ENCODE measurements at regions not wholly inside any gene's neighbourhood (a gene's known extent, or its start where the extent isn't known, plus 50 kb on each side); places are given as distances from the start of the nearest gene placed in this dataset.

DNA sequence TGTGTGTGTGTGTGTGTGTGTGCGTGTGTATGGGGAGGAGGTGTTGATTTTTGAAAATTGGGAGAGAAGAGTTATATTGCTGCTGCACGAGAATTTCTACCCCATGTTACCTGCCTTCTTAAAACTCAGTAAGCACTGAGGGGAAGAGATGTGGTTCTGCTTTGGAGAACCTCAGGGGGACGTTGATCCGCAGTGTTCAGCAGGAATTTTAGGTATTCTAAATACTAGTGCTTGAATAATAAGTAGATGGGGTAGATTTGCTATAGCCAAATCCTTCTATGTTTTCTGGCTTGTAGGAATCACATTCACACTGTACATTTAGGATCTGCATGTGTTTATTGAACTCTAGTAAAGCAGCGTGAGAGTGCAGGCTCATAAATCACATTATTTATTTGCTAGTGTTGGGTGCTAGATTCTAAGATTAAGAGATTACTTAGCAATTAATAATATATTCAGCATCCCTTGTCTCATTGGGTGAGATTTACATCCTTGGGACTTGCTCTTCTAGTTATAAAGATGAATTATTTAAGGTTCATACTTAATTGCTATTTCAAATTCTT lies 268.1 kb downstream of the MFSD1 start:
- no peaks in the 10 kb centered on the region for H3K36me3 ChIP-seq
- no peak for ATAC-seq (ENCODE audit: low FRiP score in 2 of 2)
- no peaks in the 10 kb centered on the region for H3K9me3 ChIP-seq
- no peaks in the 10 kb centered on the region for H3K4me1 ChIP-seq
- DNase-seq, result no peak
- no peak overlapping the region for H3K4me3 ChIP-seq
- TF ChIP-seq POLR2AphosphoS5 (IDR thresholded peaks at IDR 0.05) (no peak), POLR2A (IDR thresholded peaks at IDR 0.05) (no peak), EP300 (IDR thresholded peaks at IDR 0.05) (no peak), CTCF (IDR thresholded peaks at IDR 0.05) (no peak)
- WGBS, 2 donors, result 46 to 53% methylated on average over 5 of the region's 5 CpGs
- H3K27ac ChIP-seq, result no peak overlapping the region
- H3K27me3 ChIP-seq, result no peaks in the 10 kb centered on the region

GRCh38 chr3:159074756-159075701 lies 273.2 kb downstream of the MFSD1 start:
- WGBS, 2 donors, result 69 to 71% methylated on average over 3 of the region's 3 CpGs
- no peaks in the 10 kb centered on the region for H3K36me3 ChIP-seq
- no peak overlapping the region for H3K27ac ChIP-seq
- H3K9me3 ChIP-seq, result no peaks in the 10 kb centered on the region
- TF ChIP-seq POLR2A (IDR thresholded peaks at IDR 0.05) (no peak), POLR2AphosphoS5 (IDR thresholded peaks at IDR 0.05) (no peak), CTCF (IDR thresholded peaks at IDR 0.05) (no peak), EP300 (IDR thresholded peaks at IDR 0.05) (no peak)
- H3K27me3 ChIP-seq, result no peaks in the 10 kb centered on the region
- no peak for DNase-seq
- no peaks in the 10 kb centered on the region for H3K4me1 ChIP-seq
- no peak for ATAC-seq (ENCODE audit: low FRiP score in 2 of 2)
- no peak overlapping the region for H3K4me3 ChIP-seq

DNA sequence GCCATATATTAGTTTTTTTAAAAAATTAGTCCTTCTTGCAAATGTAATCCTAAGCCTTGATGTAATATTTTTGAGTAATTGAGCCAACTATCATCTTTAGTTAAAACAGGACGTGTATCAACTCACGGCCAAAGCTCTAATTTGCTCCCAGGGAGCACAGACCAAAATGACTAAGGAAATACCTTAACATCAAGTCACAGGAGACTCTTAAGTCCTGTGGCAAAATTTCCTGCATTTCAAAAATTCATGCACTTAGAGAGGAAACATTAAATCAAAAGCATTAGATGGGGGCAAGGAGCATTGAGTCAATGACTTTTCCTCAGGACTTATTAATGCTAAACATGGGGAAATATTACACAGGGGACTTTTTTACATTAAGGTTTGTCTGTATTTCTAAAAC lies 276.0 kb downstream of the MFSD1 start:
- ATAC-seq (ENCODE audit: low FRiP score in 2 of 2), result no peak
- no peak for TF ChIP-seq CTCF (IDR thresholded peaks at IDR 0.05)
- Histone ChIP-seq H3K27me3 (no peaks in the 10 kb centered on the region), H3K9me3 (no peaks in the 10 kb centered on the region), H3K4me1 (no peaks in the 10 kb centered on the region), H3K36me3 (no peaks in the 10 kb centered on the region), H3K4me3 (no peak overlapping the region), H3K27ac (no peak overlapping the region)
- DNase-seq, result no peak
- WGBS, 2 donors, result 51 to 73% methylated on average over 2 of the region's 2 CpGs

GRCh38 chr3:159080256-159080655 lies 278.4 kb downstream of the MFSD1 start:
- 78 to 82% methylated on average over 5 of the region's 5 CpGs for WGBS, 2 donors
- H3K9me3 ChIP-seq, result no peaks in the 10 kb centered on the region
- ATAC-seq (ENCODE audit: low FRiP score in 2 of 2) (no peak), DNase-seq (no peak)
- H3K27ac ChIP-seq, result no peak overlapping the region
- H3K4me3 ChIP-seq, result no peak overlapping the region
- TF ChIP-seq EP300 (IDR thresholded peaks at IDR 0.05) (no peak), POLR2A (IDR thresholded peaks at IDR 0.05) (no peak), CTCF (IDR thresholded peaks at IDR 0.05) (no peak), POLR2AphosphoS5 (IDR thresholded peaks at IDR 0.05) (no peak)
- H3K4me1 ChIP-seq, result no peaks in the 10 kb centered on the region
- H3K27me3 ChIP-seq, result no peaks in the 10 kb centered on the region
- no peaks in the 10 kb centered on the region for H3K36me3 ChIP-seq

DNA sequence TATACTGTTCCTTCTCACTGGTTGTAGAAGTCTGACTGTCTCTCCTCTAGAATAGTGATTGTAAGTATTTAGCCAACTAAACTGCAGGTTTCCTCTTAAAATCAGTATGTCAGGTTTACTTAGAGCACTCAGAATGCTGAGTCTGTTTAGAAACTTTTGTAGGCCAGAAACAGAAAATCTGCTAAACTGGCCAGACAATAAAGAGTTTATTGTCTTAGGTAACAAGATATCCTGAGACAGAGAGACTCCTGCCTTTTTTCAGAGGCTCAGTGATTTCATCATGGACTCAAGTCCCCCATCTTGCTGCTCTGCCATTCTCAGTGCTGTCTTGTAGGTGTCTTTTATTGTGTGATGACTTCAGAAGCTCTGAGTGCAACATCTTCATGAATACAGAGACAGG lies 279.0 kb downstream of the MFSD1 start:
- ATAC-seq (ENCODE audit: low FRiP score in 2 of 2), result no peak
- TF ChIP-seq POLR2A (IDR thresholded peaks at IDR 0.05) (no peak), EP300 (IDR thresholded peaks at IDR 0.05) (no peak), CTCF (IDR thresholded peaks at IDR 0.05) (no peak), POLR2AphosphoS5 (IDR thresholded peaks at IDR 0.05) (no peak)
- Histone ChIP-seq H3K4me1 (no peaks in the 10 kb centered on the region), H3K36me3 (no peaks in the 10 kb centered on the region), H3K27me3 (no peaks in the 10 kb centered on the region), H3K27ac (no peak overlapping the region), H3K9me3 (no peaks in the 10 kb centered on the region), H3K4me3 (no peak overlapping the region)
- no peak for DNase-seq
